ENCODE measurements at regions not wholly inside any gene's neighbourhood (a gene's known extent, or its start where the extent isn't known, plus 50 kb on each side); places are given as distances from the start of the nearest gene placed in this dataset.

GRCh38 chr3:176055836-176056235 is 1141.4 kb downstream of the TBL1XR1 start:
- TF ChIP-seq CTCF (IDR thresholded peaks at IDR 0.05; ENCODE audit: insufficient read depth, low read length, missing control alignments): no peak
- DNase-seq (ENCODE audit: low read depth, low spot score): no peak
- ChIA-PET POLR2A (no interaction called here), CTCF (no interaction called here)
- no peak overlapping the region for H3K4me3 ChIP-seq (ENCODE audit: low read depth, low read length)

GRCh38 chr3:176051766-176052165 is 1145.5 kb downstream of the TBL1XR1 start:
- no peak for DNase-seq (ENCODE audit: low read depth, low spot score)
- TF ChIP-seq CTCF (IDR thresholded peaks at IDR 0.05; ENCODE audit: insufficient read depth, low read length, missing control alignments): no peak
- ChIA-PET POLR2A (no interaction called here), CTCF (no interaction called here)
- H3K4me3 ChIP-seq (ENCODE audit: low read depth, low read length): no peak overlapping the region

GRCh38 chr3:176046703-176047102 is 1150.6 kb downstream of the TBL1XR1 start:
- CTCF ChIA-PET: no interaction called here
- no peak for TF ChIP-seq CTCF (IDR thresholded peaks at IDR 0.05; ENCODE audit: insufficient read depth, low read length, missing control alignments)
- POLR2A ChIA-PET: no interaction called here
- no peak for DNase-seq (ENCODE audit: low read depth, low spot score)
- H3K4me3 ChIP-seq (ENCODE audit: low read depth, low read length): no peak overlapping the region

GRCh38 chr3:176041812-176042211 is 1155.5 kb downstream of the TBL1XR1 start:
- DNase-seq (ENCODE audit: low read depth, low spot score): peak; percentile 59
- TF ChIP-seq CTCF (IDR thresholded peaks at IDR 0.05; ENCODE audit: insufficient read depth, low read length, missing control alignments): no peak
- no peak overlapping the region for H3K4me3 ChIP-seq (ENCODE audit: low read depth, low read length)
- ChIA-PET CTCF (no interaction called here), POLR2A (no interaction called here)

GRCh38 chr3:176041185-176041584 is 1156.1 kb downstream of the TBL1XR1 start:
- CTCF ChIA-PET: no interaction called here
- POLR2A ChIA-PET: no interaction called here
- no peak for DNase-seq (ENCODE audit: low read depth, low spot score)
- H3K4me3 ChIP-seq (ENCODE audit: low read depth, low read length): no peak overlapping the region
- TF ChIP-seq CTCF (IDR thresholded peaks at IDR 0.05; ENCODE audit: insufficient read depth, low read length, missing control alignments): no peak

GRCh38 chr3:176037636-176038035 is 1159.6 kb downstream of the TBL1XR1 start:
- DNase-seq (ENCODE audit: low read depth, low spot score): no peak
- no peak overlapping the region for H3K4me3 ChIP-seq (ENCODE audit: low read depth, low read length)
- ChIA-PET POLR2A (no interaction called here), CTCF (no interaction called here)
- TF ChIP-seq CTCF (IDR thresholded peaks at IDR 0.05; ENCODE audit: insufficient read depth, low read length, missing control alignments): no peak

All from AG04449 (cell line).